Natural killer cell (primary cell): ENCODE measurements at regions not wholly inside any gene's neighbourhood (a gene's known extent, or its start where the extent isn't known, plus 50 kb on each side); places are given as distances from the start of the nearest gene placed in this dataset.

ENCODE experiments used
- ATAC-seq, 3 donors: fragments of 150-1000 bp in 2 of 3; fragments of 200-7000 bp in 1 of 3; cut with Tn5 transposase; 1 replicate in 1 of 3; 2 replicates in 2 of 3; pipeline ENCODE4 v1.10.0; 2021; ENCODE audit warnings: mild to moderate bottlenecking in 2 of 3, moderate library complexity in 2 of 3
- DNase-seq, 2 donors: peaks; one replicate each; pipeline versions ENCODE4 v3.0.0 to v3.0.0-alpha.2; 2013 to 2021; ENCODE audit warnings: mixed read lengths in 1 of 2
- H3K27ac ChIP-seq: one replicate; pipeline ENCODE4 v1.5.1; 2013; ENCODE audit warnings: mild to moderate bottlenecking, low read length
- H3K27me3 ChIP-seq: one replicate; pipeline ENCODE4 v1.6.1; 2013; ENCODE audit warnings: low read length; ENCODE audit not compliant: control insufficient read depth, insufficient read depth
- H3K36me3 ChIP-seq: one replicate; pipeline ENCODE4 v1.6.1; 2013; ENCODE audit warnings: low read length; ENCODE audit not compliant: control insufficient read depth, insufficient read depth
- H3K4me1 ChIP-seq: one replicate; pipeline ENCODE4 v1.6.1; 2013; ENCODE audit warnings: low read length; ENCODE audit not compliant: control insufficient read depth, insufficient read depth
- H3K4me3 ChIP-seq: one replicate; pipeline ENCODE4 v1.5.1; 2013; ENCODE audit warnings: low read length
- H3K9me3 ChIP-seq: one replicate; pipeline ENCODE4 v1.6.1; 2013; ENCODE audit warnings: low read length; ENCODE audit not compliant: control insufficient read depth, insufficient read depth
- H3K27ac Mint-ChIP-seq, 2 donors: one replicate each; pipeline ENCODE4 v1.8.0; 2022; ENCODE audit warnings: mild to moderate bottlenecking in 2 of 2, mixed read lengths in 2 of 2, moderate library complexity in 1 of 2
- H3K27me3 Mint-ChIP-seq, 2 donors: one replicate each; pipeline ENCODE4 v1.8.0; 2022; ENCODE audit warnings: low read depth in 2 of 2, mixed read lengths in 2 of 2
- H3K36me3 Mint-ChIP-seq: one replicate; pipeline ENCODE4 v1.8.0; 2022; ENCODE audit warnings: mixed read lengths
- H3K4me1 Mint-ChIP-seq, 2 donors: one replicate each; pipeline ENCODE4 v1.8.0; 2022; ENCODE audit warnings: mixed read lengths in 2 of 2
- H3K4me3 Mint-ChIP-seq: one replicate; pipeline ENCODE4 v1.8.0; 2022; ENCODE audit warnings: mild to moderate bottlenecking, moderate library complexity, mixed read lengths
- H3K9me3 Mint-ChIP-seq, 2 donors: one replicate each; pipeline ENCODE4 v1.8.0; 2022; ENCODE audit warnings: mixed read lengths in 2 of 2
- WGBS: methylation state at CpG from one replicate; pipeline ENCODE4 v1.1.7; 2013; ENCODE audit warnings: missing lambda C conversion rate; ENCODE audit not compliant: insufficient coverage; 5-methylcytosine and 5-hydroxymethylcytosine counted together
- intact Hi-C: fragments of 100-400 bp; cut with micrococcal nuclease; formaldehyde crosslinking; loops from one replicate; pipeline ENCODE4 v1.14.2; 2022
- TF ChIP-seq, protein P1 (sequence below): fragments of 200-600 bp; IDR thresholded peaks from one replicate; pipeline ENCODE4 v1.8.0; 2022; ENCODE audit warnings: antibody characterized with exemption

DNA sequence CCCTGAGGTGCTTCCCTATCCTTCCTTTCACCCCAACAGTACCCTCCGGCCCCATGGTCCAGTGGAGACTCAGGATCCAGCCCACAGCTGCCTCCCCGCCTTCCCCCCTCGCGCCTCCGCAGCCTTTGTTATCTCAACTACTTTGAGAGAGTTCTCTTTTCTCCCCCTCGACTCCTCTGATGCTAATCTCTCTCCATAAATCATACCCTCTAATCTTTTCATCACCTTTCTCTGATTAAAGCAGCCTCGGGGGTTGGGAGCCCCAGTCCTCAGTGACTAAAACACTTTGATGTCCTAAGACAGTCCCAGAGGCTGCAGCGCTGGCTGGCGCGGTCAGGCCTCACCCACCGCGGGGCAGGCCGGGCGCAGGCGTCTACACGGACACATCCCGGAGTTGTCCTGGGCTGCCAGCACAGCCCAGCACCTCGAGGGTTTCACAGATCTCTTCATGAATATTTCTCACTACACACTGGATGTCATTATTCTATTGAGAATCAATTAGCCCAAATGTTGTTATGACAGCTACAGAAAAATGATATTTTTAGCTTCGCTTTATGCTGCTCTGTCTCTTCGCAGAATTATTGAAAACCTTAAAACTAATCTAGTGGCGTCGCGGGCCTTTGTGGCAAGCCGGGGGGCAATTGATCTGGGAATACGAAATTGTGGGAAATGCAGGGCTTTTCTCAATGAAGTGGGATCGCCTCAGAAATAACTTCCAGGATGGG is 289.5 kb downstream of the RRAGC start:
- H3K27me3 ChIP-seq: no peaks in the 10 kb centered on the region
- no peaks in the 10 kb centered on the region for H3K9me3 Mint-ChIP-seq
- 54% methylated on average over 26 of the region's 26 CpGs for WGBS
- no peaks in the 10 kb centered on the region for H3K9me3 ChIP-seq
- no peak for ATAC-seq
- intact Hi-C loops: no loop called here
- H3K27ac Mint-ChIP-seq: no peak overlapping the region
- H3K4me1 Mint-ChIP-seq: peaks cover 0 to 3% of the 10 kb centered on the region in 2 donors
- no peaks in the 10 kb centered on the region for H3K4me1 ChIP-seq
- peaks cover 46 to 53% of the 10 kb centered on the region in 2 donors for H3K27me3 Mint-ChIP-seq
- H3K4me3 ChIP-seq: no peak overlapping the region
- H3K27ac ChIP-seq: no peak overlapping the region
- DNase-seq: no peak
- H3K36me3 Mint-ChIP-seq: no peaks in the 10 kb centered on the region
- H3K4me3 Mint-ChIP-seq: no peak overlapping the region
- TF ChIP-seq, protein P1, sequence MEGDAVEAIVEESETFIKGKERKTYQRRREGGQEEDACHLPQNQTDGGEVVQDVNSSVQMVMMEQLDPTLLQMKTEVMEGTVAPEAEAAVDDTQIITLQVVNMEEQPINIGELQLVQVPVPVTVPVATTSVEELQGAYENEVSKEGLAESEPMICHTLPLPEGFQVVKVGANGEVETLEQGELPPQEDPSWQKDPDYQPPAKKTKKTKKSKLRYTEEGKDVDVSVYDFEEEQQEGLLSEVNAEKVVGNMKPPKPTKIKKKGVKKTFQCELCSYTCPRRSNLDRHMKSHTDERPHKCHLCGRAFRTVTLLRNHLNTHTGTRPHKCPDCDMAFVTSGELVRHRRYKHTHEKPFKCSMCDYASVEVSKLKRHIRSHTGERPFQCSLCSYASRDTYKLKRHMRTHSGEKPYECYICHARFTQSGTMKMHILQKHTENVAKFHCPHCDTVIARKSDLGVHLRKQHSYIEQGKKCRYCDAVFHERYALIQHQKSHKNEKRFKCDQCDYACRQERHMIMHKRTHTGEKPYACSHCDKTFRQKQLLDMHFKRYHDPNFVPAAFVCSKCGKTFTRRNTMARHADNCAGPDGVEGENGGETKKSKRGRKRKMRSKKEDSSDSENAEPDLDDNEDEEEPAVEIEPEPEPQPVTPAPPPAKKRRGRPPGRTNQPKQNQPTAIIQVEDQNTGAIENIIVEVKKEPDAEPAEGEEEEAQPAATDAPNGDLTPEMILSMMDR: no peak
- no peaks in the 10 kb centered on the region for H3K36me3 ChIP-seq

DNA sequence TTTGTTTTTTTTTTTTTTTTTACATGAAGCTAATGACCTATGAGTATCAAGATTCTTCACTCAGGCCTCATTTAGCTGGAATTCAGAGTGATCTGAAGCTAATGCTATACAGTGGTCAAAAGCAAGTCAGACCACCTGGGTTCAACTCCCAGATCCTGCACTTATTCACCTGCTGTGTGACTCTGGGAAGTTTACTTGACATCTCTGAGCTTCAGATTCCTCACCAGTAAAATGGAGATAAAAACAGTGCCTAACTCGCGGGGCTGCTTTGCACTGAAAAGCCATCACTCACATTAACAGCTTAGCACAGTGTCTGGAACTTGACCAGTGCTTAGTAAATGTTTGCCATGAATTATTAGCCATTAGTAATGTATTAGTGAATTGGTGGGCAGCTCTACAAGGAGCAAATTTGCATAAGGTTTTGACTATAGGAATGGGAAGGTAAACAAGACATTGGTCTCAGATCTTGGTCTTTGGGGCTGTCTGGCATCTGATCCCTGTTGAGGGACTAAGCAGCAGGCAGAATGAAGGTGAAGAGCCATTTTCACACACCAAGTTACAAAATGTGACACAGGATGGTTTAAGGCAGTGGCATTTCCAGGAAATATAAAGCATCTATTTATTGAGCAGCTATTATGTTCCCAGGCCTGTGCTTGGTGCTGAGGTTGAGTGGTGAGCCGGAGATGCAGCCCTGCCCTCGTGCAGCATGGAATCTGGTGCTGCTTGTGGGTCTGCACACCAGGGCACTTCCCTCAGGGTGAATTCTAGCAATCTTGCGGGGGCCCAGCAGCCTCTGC is 291.3 kb downstream of the RRAGC start:
- peaks cover 4% of the 10 kb centered on the region for H3K4me1 ChIP-seq
- H3K27me3 Mint-ChIP-seq: peaks cover 50 to 60% of the 10 kb centered on the region in 2 donors
- no peak for ATAC-seq
- no peaks in the 10 kb centered on the region for H3K36me3 ChIP-seq
- no peaks in the 10 kb centered on the region for H3K9me3 ChIP-seq
- WGBS: 87% methylated on average over 5 of the region's 5 CpGs
- no peak overlapping the region for H3K27ac Mint-ChIP-seq
- H3K4me1 Mint-ChIP-seq: peaks cover 11 to 12% of the 10 kb centered on the region in 2 donors
- no peaks in the 10 kb centered on the region for H3K36me3 Mint-ChIP-seq
- DNase-seq: no peak
- H3K4me3 Mint-ChIP-seq: no peak overlapping the region
- no peak overlapping the region for H3K4me3 ChIP-seq
- H3K9me3 Mint-ChIP-seq: no peaks in the 10 kb centered on the region
- peaks cover 6% of the 10 kb centered on the region for H3K27me3 ChIP-seq
- TF ChIP-seq, protein P1: no peak
- intact Hi-C loops: no loop called here
- H3K27ac ChIP-seq: no peak overlapping the region

DNA sequence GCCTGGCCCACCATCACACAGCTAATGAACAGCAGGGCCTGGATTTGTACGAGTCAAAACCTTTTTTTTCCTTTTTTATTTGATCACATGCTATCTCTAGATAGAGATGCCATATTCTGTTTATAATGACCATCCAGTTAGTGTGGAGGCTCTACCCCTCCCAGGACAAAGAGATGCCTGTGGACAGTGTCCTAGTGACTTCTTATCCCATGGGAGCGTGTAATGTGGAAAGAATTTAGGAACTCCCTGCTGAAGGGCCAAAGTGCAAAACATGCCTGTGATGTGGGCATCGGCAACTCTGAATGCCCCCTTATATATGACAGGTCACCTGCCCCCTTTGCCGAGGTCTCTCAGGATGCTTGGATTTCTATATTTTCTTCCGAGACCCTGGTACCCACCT is 292.2 kb downstream of the RRAGC start:
- Mint-ChIP-seq H3K27ac (no peak overlapping the region), H3K4me1 (peaks cover 17 to 20% of the 10 kb centered on the region in 2 donors), H3K9me3 (no peaks in the 10 kb centered on the region), H3K27me3 (peaks cover 58 to 59% of the 10 kb centered on the region in 2 donors), H3K36me3 (no peaks in the 10 kb centered on the region), H3K4me3 (no peak overlapping the region)
- no peaks in the 10 kb centered on the region for H3K9me3 ChIP-seq
- WGBS: 97% methylated on average over 4 of the region's 5 CpGs
- ATAC-seq: no peak
- no peaks in the 10 kb centered on the region for H3K36me3 ChIP-seq
- H3K4me3 ChIP-seq: no peak overlapping the region
- intact Hi-C loops: no loop called here
- TF ChIP-seq, protein P1: no peak
- H3K4me1 ChIP-seq: peaks cover 4% of the 10 kb centered on the region
- H3K27ac ChIP-seq: no peak overlapping the region
- no peak for DNase-seq
- peaks cover 6% of the 10 kb centered on the region for H3K27me3 ChIP-seq
